ENCODE measurements at regions not wholly inside any gene's neighbourhood (a gene's known extent, or its start where the extent isn't known, plus 50 kb on each side); places are given as distances from the start of the nearest gene placed in this dataset.

DNA sequence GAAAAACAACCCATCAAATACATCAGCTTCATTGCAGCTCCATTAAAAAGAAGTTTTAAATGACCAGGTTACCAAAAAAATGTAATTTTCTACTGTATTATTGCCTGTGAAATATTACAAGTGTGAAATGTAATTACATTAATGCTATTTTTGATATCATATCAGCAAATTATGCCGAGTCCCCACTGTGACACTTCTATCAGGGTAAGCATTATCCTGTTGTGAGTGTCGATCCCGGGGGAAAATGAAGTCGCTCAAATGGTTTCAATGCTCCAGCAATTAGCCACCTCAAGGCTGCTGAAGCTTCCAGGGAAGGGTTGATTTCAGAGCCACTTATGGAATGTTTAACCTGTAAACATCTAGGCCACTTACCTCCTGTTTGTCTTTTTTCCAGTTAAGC is 70.4 kb downstream of the RCN1 start:
- DNase-seq (ENCODE audit: low spot score) = no peak
- in situ Hi-C loops (cut with HindIII; ENCODE audit: low sequenced_read_pairs) = no loop called here

DNA sequence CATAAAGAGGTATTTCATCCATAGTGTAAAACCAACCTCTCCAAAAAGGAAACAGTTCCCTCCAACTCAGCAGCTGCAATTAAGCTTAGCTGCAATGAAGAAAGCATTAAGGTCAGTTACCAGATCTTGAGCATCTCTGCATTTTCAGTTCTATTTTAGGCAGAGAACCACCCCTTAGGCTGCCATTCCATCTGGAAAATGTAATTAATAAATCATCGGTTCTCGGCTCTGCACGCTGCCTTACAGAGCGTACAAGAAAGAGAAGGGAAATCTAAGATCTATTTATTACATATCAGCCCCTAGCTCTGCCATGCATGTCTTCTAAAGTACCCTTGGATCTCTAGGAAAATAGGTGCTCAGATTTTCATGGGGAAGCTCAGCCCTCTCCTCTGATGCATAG is 71.5 kb downstream of the RCN1 start:
- no peak for DNase-seq (ENCODE audit: low spot score)
- in situ Hi-C loops (cut with HindIII; ENCODE audit: low sequenced_read_pairs) = no loop called here

DNA sequence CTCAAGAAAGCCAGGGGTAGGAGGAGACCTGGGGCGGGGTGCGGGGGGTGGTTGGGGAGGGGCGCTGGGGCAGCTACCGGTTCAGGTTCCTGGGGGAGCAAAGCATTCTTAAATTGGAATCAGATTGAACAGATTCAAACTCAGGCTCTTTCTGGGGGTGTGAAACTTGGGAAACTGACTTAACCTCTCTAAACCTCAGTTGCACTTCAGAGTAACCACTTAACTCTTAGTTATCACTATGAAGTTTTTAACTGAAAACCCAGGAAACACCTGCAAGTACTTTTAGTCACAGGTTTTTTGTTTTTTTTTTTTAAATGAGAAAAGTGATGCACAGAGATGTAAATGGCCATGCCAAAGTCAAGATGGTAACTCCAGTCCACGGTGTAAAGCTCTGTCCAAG is 72.0 kb downstream of the RCN1 start:
- in situ Hi-C loops (cut with HindIII; ENCODE audit: low sequenced_read_pairs) = no loop called here
- no peak for DNase-seq (ENCODE audit: low spot score)

DNA sequence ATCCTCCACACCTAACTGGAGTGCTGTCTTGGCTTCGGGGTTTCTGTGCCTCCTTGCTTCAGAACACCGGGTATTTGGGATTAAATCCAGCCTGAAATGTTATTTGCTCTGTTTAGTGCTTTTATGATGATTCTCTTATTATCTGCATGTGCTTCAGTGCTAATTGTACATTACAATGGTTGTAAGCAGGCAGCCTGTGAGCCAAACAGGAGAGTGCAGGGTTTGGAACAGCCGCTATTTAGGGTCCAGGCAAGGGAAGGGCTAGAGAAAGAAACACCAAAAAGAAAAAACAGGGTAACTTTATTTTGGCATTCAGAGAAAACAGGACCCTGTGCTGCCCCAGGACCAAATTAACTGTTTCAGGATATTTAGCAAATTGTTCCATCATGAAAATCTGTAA is 72.7 kb downstream of the RCN1 start:
- no peak for DNase-seq (ENCODE audit: low spot score)
- in situ Hi-C loops (cut with HindIII; ENCODE audit: low sequenced_read_pairs) = no loop called here

DNA sequence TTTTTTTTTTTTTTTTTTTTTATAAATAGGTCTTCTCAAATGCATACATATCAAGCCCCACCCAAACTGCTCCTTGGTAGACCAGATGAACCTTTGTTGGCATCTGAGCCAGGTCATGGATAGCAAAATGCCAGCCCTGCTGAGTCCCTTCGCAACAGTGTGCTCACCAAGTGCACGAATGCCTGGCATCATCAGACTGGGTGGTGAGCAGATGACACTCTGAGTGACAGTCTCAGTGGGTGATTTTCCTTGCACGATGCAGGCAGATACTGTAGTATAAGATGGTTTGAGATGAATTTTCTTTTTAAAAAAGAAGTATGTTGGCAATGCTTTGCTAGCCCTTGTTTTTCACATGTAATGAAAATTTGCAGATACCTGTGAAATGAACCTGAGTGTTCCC is 74.0 kb downstream of the RCN1 start:
- in situ Hi-C loops (cut with HindIII; ENCODE audit: low sequenced_read_pairs) = no loop called here
- peak; percentile 46 for DNase-seq (ENCODE audit: low spot score)

DNA sequence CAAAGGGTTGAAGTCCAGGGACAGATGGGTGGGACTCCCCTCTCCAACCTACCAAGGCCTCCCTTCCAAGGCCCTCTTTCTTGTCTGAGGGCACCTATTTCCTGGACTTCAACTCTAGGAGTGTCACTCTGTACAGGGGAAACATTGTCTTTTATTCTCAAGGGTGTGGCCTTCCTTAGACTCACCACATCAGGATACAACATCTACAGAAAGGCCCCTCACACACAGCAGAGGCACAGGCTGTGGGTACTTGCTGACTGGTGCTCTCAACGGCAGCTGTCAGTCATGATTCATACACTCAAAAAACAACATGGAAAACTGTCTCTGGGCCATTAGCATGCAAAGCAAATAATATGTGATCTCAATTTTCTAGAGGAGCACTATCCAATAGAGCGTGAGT is 78.0 kb downstream of the RCN1 start:
- DNase-seq (ENCODE audit: low spot score) = no peak

DNA sequence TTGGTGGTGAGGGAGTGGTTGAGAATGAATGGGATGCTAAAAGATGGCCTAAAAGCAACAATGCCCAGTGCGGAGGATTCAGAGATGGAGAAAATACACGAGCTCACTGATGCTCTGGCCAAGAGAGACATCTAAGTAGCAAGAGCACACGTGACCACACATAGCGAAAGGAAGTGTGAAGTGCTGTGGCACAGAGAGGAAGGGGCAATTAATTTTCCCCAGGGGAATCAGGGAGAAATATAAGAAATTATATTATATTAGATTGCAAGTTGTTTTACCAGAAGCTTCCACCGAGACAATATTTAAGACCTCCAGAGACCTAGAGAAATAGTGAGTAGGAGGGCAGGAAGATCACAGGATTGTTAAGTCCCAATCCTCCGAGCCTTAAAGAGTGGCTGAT is 80.6 kb downstream of the RCN1 start:
- in situ Hi-C loops (cut with HindIII; ENCODE audit: low sequenced_read_pairs) = no loop called here
- no peak for DNase-seq (ENCODE audit: low spot score)

More for the DNA sequence above, 78.0 kb downstream of the RCN1 start:
- in situ Hi-C loops (cut with HindIII; ENCODE audit: low sequenced_read_pairs) = no loop called here

DNA sequence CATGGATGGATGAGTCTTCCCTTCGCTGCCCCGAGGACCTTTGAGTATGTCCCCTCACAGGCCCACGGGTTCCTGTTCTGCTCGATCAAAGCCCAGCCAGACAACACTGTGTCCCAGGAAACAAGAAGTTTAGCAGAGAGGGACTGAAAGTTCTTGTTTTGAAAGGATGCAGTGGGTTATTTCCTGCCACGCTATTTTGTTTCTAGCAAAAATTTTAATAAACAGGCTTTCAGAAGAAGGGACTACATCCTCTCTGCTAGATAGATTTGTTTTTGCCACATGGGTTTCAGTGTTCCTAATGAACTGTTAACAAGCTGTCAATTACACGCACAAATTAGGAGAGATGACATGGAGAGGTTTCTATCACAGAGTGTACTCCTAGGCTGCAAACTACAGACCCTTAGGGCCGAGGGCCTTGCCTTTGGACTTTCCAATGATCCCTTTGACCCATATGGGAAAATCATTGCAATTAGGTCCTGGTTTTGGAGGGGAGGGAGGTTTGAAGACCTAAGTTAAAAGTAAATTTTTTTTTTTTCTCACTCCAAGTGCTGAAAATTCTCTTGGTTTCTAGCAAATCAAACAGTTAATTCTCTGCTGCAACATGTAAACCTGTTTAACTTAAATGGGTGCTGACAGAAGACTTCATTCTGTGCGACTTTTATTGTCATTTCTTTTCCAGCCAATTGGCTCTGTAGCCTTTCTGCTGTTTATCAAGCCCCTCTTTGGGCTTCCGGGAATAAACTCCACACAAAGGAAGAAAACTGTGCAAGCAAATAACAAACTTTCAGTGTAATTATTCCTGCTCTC is 81.4 kb downstream of the RCN1 start:
- peak; percentile 37 for DNase-seq (ENCODE audit: low spot score)
- in situ Hi-C loops (cut with HindIII; ENCODE audit: low sequenced_read_pairs) = no loop called here

DNA sequence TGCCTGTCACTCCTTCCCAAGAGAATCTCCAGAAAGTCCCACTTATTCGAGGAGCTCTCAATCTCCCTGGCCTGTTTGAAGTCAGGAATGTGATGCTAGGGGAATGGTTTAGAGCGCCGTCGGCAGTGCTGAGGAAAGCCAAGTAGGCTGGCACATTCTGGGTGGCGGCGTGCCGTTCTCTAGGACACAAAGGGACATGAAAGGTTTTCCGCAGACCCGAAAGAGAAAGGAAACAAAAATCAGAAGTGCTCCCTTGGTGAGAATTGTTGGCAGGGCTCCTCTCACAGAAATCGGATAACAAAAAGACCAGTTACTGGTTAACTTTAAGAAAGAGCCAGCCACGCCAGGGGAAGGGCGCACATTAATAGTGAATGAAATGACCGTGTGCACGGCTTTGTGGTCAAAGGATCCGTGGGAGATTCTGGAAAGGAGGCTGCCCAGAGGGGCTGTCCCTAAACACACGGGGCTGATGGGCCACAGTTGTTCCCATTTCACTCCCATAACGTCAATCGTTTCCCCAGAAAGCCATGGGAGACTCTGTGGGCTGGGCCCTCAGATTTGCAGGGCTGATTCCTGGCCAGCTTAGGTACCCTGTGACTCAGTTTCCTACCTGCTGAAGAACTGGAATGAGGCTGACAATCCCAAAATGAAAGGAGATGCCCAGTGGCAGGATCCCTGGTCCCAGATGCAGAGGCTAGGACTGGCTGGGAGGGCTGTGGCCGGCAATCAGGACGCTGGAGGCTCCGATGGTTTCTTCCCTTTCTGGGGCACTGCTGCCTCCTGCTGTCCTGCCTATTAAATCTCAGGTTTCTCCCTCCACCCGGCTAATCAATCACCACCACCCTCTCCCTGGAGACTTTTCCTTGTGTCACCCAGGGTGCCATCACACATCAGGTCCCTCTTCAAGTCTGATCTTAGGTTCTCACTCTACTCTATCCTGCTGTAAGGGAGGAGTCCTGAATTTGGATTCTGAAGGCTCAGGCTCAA is 82.3 kb downstream of the RCN1 start:
- peak; percentile 77 for DNase-seq (ENCODE audit: low spot score)
- in situ Hi-C loops (cut with HindIII; ENCODE audit: low sequenced_read_pairs) = no loop called here

DNA sequence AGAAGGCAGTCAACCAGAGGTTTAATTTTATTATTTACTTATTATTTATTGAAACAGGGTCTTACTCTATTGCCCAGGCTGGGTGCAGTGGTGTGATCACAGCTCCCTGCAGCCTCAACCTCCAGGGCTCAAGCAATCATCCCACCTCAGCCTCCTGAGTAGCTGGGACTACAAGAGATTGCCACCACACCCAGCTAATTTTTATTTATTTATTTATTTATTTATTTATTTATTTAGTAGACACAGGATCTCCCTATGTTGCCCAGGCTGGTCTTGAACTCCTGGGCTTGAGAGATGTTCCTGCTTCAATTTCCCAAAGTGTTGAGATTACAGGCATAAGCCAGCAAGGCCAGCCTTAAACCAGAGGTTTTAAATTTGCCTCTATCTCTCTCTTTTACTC is 83.1 kb downstream of the RCN1 start:
- no peak for DNase-seq (ENCODE audit: low spot score)
- in situ Hi-C loops (cut with HindIII; ENCODE audit: low sequenced_read_pairs) = no loop called here

DNA sequence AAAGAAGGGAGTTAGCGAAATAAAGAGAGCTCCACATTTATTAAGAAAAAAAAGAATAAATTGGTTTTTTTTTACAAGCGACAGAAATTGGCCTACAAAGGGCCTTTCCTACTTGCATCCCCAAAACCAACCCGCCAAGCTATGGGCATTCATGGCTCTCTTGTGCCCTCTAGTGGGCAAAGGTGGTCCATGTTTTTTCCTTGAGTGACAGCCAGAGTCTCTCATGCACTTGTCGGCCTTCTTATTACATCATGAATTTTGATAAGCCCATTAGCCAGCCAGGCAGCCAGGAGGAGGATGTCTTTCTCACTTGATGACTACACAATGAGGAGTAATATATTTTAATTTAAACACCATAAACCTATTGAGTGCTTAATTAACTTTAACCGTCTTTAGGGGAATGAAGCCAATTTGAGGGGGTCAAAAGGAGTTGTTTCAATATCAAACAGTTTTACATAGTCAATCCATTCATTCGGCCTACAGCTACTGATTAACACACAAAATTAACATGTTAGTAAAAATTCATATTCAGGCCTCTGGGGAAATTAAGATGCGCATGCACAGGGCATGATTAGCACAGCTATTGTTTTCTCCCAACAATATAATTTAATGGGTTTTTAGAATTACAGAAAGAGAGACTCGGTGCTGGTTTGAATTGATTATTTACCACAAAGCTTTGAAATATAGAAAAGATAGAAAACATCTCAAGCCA is 85.5 kb downstream of the RCN1 start:
- in situ Hi-C loops (cut with HindIII; ENCODE audit: low sequenced_read_pairs) = no loop called here
- peak; percentile 95 for DNase-seq (ENCODE audit: low spot score)

DNA sequence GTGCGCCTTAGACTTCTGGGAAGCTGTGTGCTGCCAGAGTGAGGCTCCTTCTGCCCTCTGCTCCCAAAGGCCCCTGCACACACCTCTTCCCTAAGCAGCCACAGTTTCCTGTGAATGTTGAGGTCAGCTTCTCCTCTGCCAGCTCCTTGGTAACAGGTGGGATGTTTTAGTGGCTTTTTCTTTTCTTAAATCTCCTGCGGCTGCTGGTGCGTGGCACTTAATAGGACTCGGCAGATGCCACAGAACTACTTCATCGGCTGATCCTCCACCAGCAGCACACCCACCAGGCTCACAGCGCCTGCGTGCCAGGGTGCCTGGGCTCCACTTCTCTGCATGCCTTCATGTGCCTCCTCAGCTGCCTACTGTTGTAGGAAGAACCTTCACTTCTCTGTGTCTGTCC is 87.8 kb downstream of the RCN1 start:
- in situ Hi-C loops (cut with HindIII; ENCODE audit: low sequenced_read_pairs) = no loop called here
- no peak for DNase-seq (ENCODE audit: low spot score)

DNA sequence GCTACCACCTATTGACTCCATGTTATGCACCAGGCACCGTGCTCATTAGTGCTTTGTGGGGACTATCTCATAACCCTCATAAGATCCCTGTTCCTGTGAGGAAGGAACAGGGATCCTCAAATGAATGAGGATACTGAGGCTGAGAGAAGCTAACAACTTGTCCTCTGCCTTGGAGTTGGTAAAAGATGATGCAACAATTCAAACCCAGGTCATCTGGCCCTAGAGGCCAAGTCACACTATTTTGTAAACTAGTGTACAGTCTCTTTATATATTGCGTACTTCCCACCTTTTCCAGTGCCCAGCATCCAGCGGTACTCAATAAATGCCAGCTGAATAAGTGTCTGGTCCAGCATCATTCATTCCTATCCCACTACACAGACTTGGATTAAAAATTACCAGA is 92.6 kb downstream of the RCN1 start:
- DNase-seq (ENCODE audit: low spot score) = no peak
- in situ Hi-C loops (cut with HindIII; ENCODE audit: low sequenced_read_pairs) = no loop called here

DNA sequence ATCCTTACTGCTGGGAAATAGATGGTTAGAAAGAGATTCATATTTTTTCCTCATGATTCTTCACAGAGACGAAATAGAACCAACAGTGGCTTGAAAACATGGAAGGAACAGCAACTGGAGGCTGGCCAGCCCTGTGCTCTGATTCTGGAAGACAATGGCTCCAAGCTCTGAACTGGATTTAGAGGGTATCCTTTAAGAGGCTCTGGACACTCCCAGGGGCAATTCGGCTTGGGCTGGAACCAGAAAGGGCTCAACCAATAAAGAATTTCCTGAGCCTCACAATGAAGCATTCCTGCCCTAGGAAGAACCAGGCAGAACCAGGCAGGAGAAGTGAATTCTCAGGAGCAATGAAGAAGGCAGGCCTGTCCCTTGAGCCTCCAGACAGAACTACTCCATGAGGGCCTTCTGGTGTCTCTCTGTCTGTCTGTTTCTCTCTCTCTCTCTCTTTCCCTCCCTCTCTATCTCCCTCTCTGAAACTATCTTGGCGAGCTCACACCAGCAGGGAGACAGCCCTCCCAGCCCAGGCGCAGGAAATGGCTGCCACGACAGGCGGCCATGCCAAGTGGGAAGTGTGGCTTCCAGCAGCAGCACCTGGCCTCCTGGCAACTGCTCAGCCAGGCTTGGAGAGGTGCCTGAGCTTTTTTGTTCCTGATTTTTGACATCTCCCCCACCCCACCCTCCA is 93.3 kb downstream of the RCN1 start:
- in situ Hi-C loops (cut with HindIII; ENCODE audit: low sequenced_read_pairs) = no loop called here
- peak; percentile 92 for DNase-seq (ENCODE audit: low spot score)

DNA sequence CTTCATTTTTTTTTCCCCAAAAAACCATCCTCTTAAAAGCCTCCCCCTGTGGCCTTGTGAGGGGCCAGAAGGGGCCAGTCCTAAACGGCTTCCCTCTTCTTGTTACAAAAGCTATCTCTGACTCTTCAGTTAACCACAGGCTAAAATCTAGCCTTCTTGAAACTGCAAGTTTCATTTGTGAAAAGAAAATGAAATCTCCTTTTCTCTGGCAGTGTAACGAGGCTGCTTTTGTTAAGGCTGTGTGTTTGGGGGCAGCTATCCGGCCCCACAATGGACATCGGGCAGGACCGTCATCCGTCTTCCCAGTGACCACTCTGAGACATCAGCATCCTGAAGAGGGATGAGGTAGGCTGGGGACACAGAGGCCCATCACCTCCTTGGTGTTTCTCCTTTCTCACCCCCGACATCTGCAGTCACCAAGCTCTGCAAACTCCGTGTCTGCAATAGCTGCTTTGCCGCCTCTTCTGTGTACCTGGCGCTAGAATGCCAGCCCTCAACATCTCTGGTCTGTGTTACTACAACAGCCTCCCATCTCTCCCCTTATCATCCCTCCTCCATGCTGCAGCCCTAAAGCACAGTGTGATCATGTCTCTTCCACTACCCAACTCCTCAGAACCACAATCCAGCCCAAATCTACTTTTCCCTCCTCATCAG is 94.0 kb downstream of the RCN1 start:
- in situ Hi-C loops (cut with HindIII; ENCODE audit: low sequenced_read_pairs) = no loop called here
- DNase-seq (ENCODE audit: low spot score) = no peak

DNA sequence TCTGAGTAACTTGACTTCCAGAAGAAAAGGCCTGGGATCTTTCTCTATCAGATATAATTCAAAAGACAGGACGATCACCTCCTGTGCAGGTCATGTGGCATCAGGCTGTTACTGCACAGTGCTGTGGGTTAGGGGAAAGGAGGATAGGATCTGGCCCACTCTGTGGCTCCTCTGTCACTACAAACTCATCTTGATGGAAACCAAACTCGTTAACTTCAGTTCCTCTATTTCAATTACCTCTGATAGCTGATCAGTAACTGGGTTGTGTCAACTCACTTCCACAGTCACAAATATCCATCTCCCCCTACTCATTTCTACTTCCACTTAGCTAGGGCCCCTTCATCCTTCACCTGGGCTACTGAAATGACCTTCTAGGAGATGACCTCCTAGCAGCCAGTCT is 95.2 kb downstream of the RCN1 start:
- in situ Hi-C loops (cut with HindIII; ENCODE audit: low sequenced_read_pairs) = no loop called here

DNA sequence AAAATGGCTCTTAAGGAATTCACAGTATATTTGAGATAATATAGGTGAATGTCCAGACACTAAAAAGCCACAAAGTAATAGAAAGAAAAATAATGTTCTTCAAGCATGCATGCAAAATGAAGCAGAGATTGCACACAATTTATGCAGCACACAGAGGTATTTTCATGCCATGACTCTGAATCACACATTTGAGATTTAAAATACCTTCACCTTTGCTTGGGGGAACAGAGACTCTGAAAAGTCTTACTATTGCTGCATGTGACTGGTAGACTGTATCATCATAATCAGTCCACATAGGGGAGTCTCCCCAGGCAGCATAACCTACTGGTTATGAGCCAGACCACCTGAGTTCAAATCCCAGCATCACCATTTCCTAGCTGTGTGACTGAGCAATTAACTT is 96.2 kb downstream of the RCN1 start:
- no peak for DNase-seq (ENCODE audit: low spot score)
- in situ Hi-C loops (cut with HindIII; ENCODE audit: low sequenced_read_pairs) = no loop called here

More for the DNA sequence above, 95.2 kb downstream of the RCN1 start:
- no peak for DNase-seq (ENCODE audit: low spot score)

DNA sequence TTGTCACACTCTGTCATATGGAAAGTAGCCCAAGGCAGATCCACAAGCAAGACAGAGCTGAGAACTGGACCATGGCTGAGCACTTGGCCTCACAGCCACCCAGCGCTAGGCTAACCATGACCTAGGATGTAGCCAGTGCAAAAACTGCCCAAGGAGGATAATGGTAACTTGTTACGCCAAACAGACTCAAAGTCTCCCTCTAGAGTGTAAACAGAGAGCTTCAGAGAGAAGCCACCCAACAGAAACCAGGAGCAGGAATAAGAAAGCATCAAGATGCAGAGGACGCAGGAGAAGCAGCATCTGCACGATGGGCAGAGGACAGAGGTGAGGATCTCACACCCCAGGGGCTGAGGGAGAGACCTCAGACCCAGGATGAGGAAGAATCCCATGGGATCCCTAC is 97.9 kb downstream of the RCN1 start:
- DNase-seq (ENCODE audit: low spot score) = no peak
- in situ Hi-C loops (cut with HindIII; ENCODE audit: low sequenced_read_pairs) = no loop called here

DNA sequence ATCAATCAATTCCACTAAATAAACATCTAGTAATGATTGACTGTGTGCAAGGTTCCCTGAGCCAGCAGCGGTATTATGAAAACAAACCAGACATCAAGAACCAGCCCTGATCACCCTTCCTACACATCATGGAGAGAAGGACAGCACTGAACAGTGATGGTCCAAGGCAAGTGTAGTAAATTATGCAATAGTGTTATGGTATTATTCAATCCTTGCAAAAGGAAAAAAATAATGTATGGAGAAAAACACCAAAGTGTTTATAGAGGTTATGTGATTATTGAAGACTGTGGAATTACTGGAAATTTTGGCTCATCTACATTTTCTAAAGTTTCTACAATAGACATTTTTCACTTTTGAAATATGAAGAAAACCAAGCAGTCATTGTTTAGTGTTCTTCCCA is 105.3 kb downstream of the RCN1 start:
- DNase-seq (ENCODE audit: low spot score) = no peak
- in situ Hi-C loops (cut with HindIII; ENCODE audit: low sequenced_read_pairs) = no loop called here
